ENCODE measurements at regions not wholly inside any gene's neighbourhood (a gene's known extent, or its start where the extent isn't known, plus 50 kb on each side); places are given as distances from the start of the nearest gene placed in this dataset.
"Not testable (repeated sequence)": the region's sequence is repeated elsewhere in the genome, so short reads cannot be mapped to it uniquely, and the experiment has no call there.

DNA sequence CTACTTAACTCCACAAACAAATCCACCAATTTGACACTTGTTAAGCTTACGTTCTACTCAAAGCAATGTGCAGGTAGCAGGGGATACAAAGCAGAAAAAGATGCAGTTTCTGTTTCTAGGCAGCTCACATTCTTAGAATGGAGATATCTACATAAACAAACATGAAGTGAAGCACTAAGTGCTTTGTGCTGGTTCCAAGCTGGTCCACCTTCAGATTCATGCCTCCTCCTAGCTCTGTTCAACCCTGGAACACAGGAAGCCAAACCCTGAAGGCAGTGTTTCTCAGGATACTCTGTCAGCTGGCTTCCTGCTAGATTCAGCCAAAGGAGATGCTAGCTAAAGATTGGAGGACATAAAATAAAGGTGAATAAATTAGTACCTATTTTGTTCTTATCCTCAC is 55.3 kb upstream of the NOL4 start:
- DNase-seq (ENCODE audit: insufficient read length, low spot score) (no peak), FAIRE-seq (no peak)

DNA sequence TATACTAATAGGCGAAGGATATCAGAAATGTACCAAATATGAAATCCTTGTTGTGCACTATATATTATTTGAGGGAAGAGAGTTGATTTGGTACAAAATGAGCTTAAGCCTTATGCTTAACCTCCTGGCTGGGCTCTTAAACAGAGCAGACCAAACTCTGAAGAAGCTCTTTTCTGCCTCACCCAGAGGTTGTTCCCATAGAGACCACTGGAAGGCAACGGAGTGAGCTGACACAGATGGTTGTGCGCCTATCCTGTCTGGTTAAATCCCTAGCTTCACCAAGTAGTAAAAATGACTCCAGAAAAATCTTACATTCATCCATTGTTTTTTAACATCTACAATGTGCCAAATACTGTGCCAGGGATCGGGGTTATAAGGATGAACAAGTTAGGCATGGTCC is 55.9 kb upstream of the NOL4 start:
- FAIRE-seq (no peak), DNase-seq (ENCODE audit: insufficient read length, low spot score) (no peak)

DNA sequence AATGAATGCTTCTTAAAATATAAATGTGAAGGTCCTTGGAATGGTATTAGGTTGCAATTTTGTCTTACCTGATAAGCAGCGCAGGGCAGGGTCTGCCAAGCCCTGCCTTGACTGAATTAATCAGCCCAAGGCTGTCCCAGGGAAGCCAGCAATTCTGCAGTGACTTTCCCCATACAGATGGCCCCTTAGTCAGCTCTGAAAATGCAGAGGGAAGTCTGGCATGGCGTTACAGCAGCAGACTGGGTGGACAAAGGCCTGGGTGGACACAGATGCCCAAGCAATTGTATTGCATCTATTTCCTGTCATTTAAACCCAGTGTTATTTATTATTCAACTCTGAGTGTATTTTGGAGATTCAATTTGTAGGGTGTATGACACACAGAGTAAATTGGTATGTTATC is 56.6 kb upstream of the NOL4 start:
- no peak for DNase-seq (ENCODE audit: insufficient read length, low spot score)
- no peak for FAIRE-seq

DNA sequence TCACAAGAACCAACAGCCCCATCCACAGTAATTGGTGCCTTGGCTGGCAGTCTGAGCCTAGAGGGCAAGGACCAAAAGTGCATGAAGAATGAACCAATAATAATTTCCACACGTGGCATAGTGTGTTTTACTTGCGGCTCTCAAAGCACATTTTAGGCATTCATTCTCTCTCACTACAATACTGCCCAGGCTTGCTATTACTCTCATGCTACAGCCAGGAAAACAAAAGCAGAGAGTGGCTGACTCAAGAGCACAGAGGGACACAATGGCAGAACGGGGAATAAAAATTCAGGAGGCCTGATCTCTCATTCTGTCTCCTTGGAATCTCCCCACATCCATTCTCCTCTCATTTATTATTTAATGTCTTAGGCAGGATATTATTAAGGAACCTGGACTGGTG is 57.0 kb upstream of the NOL4 start:
- DNase-seq (ENCODE audit: insufficient read length, low spot score) (no peak), FAIRE-seq (no peak)

DNA sequence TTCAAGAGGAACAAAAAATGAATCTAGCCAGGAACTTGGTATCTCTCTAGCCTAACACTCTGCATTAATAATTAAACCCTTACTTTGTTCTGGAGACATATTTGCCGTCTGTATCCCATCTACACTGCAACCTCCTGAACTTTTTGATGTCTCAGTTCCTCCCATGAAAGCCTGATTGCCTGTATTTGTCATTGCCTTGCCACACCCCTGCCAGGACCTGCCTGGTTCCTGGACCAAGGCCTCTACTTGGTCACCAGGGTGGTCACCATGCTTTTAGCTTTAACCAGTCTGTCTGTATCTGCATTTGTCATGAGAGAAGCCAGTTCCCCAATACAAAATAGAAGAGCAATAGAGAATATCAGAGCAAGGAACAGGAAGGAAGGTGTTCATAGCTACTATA is 58.8 kb upstream of the NOL4 start:
- DNase-seq (ENCODE audit: insufficient read length, low spot score) (no peak), FAIRE-seq (no peak)

DNA sequence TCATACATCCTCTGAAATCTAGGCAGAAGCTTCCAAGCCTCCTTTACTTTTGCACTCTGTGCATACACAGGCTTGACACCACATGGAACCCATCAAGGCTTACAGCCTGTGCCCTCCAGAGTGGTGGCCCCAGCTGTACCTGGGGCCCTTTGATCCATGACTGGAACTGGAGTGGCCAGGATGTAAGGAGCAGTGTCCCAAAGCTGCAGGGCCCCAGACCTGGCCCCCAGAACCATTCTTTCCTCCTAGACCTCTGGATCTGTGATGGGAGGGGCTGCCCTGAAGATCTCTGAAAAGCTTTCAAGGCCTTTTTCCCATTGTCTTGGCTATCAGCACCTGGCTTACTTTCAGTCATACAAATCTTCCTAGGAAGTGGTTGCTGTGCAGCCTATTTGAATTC is 63.1 kb upstream of the NOL4 start:
- DNase-seq (ENCODE audit: insufficient read length, low spot score) (no peak), FAIRE-seq (no peak)

DNA sequence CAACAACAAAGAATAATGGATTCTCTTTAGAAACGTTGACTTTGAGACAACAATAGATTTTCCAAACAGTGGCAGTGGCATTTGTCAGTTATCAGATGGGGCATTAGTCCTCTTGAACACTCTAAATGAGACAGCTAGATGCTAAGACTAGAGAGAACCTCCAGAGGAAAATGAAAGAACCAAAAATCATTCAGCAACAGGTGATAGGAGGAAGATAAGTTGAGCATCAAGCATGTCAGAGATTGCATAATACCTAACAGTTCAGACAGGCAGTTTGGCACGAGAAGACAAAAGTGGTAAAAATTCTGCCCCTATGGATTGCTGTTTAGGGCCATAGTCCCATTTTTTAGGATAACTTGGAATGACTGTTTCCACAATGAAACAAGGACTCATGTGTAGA is 67.9 kb upstream of the NOL4 start:
- FAIRE-seq (no peak), DNase-seq (ENCODE audit: insufficient read length, low spot score) (no peak)

DNA sequence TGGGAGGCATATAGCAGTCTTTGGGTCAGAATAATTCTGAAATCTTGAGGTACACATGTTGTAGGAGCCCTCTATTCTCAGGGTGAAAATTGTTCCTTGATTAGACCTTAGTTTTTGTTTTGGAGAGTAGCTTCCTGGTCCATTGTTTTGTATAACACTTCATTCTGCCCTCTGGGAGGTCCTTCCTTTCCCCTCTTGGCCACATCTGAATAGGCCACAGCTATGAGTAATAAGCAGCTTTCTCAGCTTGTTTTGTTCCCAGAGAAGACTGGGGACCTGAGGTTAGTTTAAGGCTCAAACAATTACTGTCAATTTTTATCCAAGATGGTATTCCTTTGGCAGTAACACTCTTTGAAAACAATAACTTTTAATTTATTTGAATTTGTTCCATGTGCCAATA is 72.6 kb upstream of the NOL4 start:
- no peak for FAIRE-seq

DNA sequence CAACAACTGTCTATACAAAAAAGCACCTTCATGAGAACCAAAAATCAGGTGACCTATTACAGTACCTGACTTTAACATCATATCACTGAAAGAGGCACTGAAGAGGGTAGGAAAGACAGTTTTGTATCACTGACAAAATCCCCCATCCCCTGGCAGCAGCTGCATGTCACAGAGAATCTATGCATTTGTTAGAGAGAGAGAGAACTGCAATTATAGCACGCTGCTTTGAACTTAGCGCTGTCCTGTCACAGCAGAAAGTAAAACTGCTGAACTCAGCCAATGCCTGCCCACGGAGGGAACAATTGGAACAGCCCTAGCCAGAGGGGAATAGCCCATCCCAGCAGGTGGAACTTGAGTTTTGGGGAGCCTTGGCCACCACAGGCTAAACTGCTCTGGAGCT is 75.1 kb upstream of the NOL4 start:
- DNase-seq (ENCODE audit: insufficient read length, low spot score): no peak
- no peak for FAIRE-seq

More for the DNA sequence above, 72.6 kb upstream of the NOL4 start:
- DNase-seq (ENCODE audit: insufficient read length, low spot score): no peak

DNA sequence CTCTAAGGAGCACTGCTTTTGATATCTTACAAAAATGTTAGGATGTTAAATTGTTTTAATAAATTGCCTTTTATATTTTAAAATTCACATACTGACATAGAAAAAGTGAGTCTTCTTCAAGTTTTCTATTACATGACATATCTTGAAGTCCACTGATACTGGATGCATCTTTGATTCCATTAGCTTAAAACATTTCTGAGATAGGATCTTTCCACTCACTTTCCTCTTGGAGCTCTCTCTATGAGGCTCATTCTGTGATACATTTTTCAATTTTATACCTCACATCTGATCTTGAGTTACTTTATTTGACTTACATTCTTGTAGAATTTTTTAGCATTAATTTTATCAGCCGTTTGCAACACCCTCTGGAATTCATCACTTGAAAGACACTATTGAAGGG is 86.8 kb upstream of the NOL4 start:
- FAIRE-seq: no peak
- DNase-seq (ENCODE audit: insufficient read length, low spot score): no peak

DNA sequence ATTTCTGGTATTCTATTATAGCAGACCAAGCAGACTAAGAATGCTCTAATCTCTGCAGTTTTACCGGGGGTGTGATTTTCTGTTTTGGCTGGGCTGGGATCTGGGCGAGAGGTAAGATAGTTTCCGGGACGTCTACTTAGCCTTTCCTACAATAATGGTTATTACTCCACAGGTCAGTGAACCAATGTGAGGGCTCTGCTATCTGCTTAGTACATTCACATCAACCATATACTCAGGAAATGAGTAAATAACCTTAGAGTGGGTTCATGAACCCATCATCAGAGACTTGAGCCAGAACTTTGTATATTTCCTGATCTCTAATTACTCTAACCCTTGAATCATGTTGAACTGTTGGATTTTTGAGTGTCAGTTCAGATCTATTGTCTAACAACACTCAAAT is 90.1 kb upstream of the NOL4 start:
- DNase-seq (ENCODE audit: insufficient read length, low spot score): no peak

DNA sequence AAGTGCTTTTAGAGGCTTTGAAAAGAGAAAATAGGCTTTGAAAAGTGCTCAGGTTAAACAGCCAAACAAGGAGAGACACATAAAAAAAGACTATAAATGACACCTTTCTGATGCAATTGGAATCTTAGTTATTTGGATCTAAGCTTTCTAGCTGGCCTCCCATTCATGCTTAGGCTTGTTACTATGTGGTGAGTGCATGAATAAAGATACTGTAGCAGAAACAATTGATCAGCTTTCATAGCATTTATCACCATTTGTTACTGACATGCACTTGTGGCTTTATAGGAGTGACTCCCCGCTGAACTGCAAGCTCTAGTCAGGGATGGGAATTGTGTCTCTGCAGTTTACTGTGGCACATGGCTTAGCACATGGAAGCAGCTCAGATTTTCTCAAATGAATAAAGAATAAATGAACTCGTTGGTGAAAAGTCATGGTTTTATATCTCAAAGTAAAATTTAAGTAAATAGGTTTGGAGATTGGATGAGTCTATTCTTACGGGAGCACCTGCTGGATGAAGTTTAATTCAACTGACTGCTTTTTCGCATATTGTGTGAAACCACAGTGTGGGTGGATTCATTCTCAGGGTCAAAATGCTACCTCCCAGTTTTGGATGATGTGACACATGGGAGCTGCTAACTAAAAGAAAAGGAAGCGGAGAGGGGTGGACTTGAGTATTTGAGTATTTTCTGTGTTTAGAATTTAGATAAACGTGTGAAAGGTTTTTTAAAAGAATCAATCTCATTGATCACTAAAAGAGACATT is 91.1 kb upstream of the NOL4 start:
- FAIRE-seq (no peak), DNase-seq (ENCODE audit: insufficient read length, low spot score) (no peak)

More for the DNA sequence above, 90.1 kb upstream of the NOL4 start:
- FAIRE-seq: no peak

DNA sequence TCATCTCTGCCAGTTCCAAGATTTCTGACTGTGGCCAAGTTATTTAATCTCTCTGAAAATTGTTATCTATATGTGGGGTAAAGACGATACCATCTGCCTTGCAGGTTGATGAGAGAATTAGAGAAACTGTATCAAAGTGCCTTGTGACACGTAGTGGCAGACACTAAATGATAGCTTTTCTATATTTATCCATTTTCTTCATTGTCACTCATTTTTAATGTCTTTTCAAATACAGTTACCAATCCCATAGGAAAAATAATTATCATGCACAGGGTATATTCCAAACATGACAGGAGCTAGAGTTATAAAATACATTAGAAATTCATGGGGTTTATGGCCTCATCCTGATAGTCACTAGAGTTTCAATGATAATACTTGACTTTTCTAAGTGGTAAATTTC is 95.6 kb upstream of the NOL4 start:
- FAIRE-seq (no peak), DNase-seq (ENCODE audit: insufficient read length, low spot score) (no peak)

DNA sequence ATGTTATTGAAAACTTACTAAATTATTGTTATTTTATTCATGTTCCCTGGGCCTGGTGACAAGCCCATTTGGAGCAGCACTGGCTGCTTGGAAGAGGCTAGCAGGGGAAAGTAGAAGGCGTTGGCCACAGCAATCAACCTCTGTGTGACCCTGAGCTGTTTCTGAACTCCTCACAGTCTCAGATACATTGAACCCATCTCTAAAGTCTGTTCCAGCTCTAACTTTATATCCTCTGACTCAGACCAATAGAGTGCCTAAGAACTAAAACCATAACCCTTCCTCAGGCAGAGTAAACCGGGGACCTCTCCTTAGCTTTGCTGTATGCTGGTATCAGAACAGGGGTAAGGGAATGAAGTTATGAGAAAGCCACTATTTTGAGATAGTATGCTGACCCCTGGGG is 96.4 kb upstream of the NOL4 start:
- no peak for FAIRE-seq
- no peak for DNase-seq (ENCODE audit: insufficient read length, low spot score)

DNA sequence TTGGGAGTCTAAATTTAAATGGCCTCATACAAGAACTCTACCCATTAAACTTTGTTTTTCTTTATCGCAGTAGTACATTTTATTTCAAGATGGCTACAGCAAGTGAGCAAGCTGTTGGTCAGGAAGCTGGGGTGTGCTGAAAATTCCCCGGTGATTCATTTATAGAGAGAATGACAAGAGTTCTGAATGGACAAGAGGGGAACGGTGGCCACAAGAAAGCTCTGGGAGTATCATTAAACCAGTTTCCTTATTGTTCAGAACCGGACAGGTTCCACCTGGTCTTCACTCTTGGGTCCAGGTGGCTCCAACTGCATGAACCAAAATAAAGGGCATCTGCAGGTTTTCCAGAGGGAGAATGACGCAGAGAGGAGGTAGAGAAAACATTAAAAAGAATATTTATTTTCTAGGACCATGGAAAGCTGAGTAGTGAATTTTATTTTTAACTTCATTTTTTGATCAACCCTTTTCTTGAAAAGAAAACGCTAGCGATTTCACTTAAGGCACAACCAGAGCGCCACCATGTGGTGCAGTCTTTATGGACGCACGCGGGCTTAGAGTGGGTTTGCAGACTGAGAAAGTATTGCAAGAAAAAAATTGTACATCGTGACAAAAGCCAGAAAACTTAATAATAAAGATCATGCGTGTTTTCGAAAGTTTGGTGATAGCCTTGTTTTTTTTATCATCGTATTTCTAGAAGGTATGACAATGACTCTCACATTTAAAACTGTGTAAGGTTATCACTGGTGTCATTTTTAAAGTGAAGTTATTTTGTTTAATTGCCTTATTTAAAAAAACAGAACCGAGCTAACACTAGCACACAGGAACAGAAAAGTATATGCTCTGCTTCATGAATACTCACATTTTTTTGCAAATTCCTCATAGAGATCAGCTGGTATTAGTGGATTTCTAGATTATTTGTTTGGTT is 97.9 kb upstream of the NOL4 start:
- DNase-seq (ENCODE audit: insufficient read length, low spot score) (no peak), FAIRE-seq (no peak)

DNA sequence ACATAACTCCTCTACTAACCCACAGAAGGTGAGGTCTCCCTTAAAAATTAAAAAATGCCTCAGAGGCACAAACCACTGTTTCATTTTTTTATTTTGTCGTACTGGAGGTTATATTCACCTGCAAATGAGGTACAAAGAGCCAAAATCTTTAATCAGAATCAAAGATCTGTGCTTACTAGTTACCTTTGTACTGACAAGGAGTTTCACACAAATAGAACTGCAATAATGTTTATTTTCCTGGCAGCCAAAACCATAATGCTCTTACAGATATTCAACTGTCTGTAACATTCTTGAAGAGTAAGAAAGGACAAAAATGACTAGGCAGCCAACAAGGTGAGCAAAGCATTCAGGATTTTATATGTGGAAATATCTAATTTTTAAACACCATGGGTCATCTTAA is 105.1 kb upstream of the NOL4 start:
- no peak for FAIRE-seq
- no peak for DNase-seq (ENCODE audit: insufficient read length, low spot score)

DNA sequence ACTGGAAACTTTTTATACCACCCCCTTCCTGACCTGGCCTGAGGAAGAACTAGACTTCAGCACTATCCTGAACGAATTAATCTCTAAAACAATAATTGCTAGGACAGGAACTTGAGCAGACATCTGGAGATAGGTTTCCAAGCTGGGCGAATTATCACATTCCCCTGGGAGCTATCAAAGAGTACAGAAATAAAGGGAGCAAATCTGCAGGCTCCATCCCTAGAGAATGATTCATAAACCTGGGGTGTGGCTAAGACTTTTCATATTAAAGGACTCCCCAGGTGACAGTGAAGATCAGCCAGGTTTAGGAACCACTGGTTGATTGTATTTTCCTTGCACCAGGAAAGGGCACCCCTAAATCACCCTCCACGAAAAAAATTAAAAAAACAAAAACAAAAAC is 105.6 kb upstream of the NOL4 start:
- DNase-seq (ENCODE audit: insufficient read length, low spot score): no peak
- no peak for FAIRE-seq

DNA sequence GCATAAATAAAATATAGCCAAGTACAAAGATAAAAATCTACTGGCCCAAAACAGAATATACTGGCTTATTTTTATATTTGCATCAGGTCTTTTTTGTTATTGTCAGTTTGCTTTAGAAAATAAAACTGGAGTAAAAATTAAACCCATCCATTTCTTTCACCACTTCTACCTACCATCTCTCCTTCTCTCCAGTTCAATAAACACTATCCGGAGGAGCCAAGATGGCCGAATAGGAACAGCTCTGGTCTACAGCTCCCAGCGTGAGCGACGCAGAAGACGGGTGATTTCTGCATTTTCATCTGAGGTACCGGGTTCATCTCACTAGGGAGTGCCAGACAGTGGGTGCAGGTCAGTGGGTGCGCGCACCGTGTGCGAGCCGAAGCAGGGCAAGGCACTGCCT is 106.2 kb upstream of the NOL4 start:
- not testable (repeated sequence) for FAIRE-seq; DNase-seq (ENCODE audit: insufficient read length, low spot score)

DNA sequence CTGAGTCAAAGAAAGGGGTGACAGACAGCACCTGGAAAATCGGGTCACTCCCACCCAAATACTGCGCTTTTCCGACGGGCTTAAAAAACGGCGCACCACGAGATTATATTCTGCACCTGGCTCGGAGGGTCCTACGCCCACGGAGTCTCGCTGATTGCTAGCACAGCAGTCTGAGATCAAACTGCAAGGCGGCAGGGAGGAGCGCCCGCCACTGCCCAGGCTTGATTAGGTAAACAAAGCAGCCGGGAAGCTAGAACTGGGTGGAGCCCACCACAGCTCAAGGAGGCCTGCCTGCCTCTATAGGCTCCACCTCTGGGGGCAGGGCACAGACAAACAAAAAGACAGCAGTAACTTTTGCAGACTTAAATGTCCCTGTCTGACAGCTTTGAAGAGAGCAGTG is 106.6 kb upstream of the NOL4 start:
- DNase-seq (ENCODE audit: insufficient read length, low spot score): not testable (repeated sequence)

DNA sequence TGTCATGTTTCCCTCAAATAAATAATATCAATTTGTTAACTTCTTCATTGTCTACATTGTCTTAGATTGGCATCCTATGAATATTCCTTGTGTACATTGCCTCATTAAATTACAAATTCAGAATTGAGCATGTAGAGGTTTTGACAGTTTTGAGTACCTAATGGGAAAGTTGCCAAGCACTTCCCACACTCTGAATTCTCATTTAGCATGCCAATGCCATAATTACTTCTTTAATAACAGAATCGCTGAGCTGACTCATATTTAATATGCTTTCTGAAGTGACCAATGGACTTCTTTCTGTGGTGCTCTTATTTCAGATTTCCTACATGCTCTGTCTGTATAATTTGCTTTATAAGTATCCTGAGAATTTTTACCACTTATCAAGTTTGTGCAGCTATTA is 114.4 kb upstream of the NOL4 start:
- DNase-seq (ENCODE audit: insufficient read length, low spot score) (no peak), FAIRE-seq (no peak)

More for the DNA sequence above, 106.6 kb upstream of the NOL4 start:
- not testable (repeated sequence) for FAIRE-seq

DNA sequence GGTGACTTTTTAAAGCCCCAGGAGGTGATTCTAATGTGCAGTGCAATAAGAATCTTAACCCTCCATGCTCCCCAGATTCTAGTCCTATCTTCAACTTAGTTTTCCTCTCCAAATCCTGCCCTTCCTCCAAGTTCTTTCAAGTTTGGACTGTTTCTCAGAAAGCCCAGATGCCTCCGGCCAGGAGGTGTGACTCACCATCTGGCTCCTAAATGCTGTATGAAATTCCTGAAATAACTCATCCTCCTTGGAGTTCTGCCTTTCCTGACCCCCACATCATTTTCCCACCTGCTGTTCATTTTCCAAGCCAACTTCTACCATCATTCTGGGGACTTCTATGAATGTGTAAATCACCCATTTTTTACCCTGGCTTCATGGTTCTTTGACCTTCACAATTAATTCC is 118.2 kb upstream of the NOL4 start:
- no peak for DNase-seq (ENCODE audit: insufficient read length, low spot score)
- FAIRE-seq: no peak

DNA sequence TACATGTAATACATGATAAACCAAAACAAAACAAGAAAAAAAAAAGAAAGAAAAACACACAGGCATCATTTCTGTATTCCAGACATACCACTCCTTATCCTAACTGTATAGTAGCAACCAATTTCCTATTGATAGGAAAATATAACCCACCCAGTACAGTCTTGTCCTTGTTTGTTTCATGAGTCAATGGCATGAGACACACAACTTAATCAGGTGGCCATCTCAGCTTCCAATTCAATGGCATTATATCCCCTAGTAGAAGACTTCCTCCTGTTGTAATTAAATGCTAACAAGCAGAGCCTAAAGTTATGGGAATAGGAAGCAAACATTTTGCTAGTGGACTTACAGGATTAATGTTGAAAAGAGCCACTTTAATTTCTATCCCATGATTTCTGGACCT is 121.0 kb upstream of the NOL4 start:
- no peak for DNase-seq (ENCODE audit: insufficient read length, low spot score)
- FAIRE-seq: no peak
